GM19372 (cell line): ENCODE measurements at regions not wholly inside any gene's neighbourhood (a gene's known extent, or its start where the extent isn't known, plus 50 kb on each side); places are given as distances from the start of the nearest gene placed in this dataset.

Experiments used
- ATAC-seq: cut with Tn5 transposase; IDR thresholded peaks from one replicate; pipeline ENCODE4 v1.9.1; 2021; ENCODE audit warnings: mild to moderate bottlenecking, low read depth, moderate library complexity; ENCODE audit not compliant: unreplicated experiment

DNA sequence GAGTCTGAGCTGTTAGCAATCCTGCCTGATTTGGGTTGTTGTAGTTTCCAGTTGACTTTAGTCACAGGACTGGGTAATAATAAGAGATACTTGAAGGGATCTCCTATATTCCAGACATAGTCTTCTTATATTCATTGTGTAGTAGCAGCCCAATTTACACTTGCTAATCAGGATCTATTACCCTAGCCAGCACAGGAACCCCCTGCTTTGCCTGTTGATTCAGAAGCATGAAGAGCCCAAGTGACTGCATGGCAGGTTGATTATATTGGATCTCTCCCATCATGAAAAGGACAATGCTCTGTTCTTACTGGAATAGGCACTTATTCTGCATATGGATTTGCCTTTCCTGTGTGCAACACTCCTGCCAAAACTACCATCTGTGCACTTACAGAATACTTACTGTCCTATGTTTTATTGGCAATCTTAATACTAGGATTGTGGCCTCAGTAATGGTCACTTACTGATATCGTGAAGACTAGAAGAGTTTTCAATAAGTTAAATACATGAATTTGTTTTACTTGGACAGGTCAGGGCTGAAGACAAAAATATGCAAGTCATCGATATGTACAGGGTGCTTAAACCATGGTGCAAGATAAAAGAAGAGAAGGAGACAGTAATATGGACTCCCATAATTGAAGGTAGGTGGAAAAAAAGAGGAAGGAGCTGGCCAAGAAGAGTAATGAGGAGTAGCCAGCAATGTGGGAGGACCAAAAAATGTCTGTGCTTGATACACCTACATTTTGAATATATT is 304.1 kb downstream of the MCTP2 start:
- ATAC-seq = no peak

DNA sequence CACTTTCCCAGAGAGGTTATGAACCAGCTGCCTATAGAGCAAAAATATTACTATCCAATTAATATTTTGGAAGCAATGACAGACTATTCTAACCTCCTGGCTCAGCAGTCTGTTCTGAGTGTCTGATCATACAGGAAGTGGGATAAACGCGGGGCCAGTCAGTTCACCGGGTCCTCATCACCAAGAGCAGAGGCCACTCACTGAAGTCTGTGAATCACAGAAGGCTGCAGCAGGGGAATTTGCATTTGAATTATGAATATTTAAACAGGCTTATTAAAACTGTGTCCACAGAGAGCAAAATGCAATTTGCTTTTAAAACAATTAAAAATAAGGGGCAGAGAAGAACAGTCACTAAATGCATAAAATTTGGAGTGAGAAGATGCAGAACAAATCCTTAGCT is 305.2 kb downstream of the MCTP2 start:
- ATAC-seq = no peak

- no peak for ATAC-seq
Observed at GRCh38 chr15:94538280-94538679, 306.9 kb downstream of the MCTP2 start.

GRCh38 chr15:94542391-94542790 is 311.0 kb downstream of the MCTP2 start:
- ATAC-seq = no peak

GRCh38 chr15:94546808-94547207 is 315.4 kb downstream of the MCTP2 start:
- ATAC-seq = no peak

GRCh38 chr15:94547711-94548110 is 316.4 kb downstream of the MCTP2 start:
- no peak for ATAC-seq

- ATAC-seq = no peak
Observed at GRCh38 chr15:94555841-94556519, 324.6 kb downstream of the MCTP2 start.

GRCh38 chr15:94561036-94561689 is 329.8 kb downstream of the MCTP2 start:
- ATAC-seq = no peak

- no peak for ATAC-seq
Observed at GRCh38 chr15:94563456-94563855, 332.1 kb downstream of the MCTP2 start.

GRCh38 chr15:94576889-94577533 is 345.6 kb downstream of the MCTP2 start:
- ATAC-seq = peak; percentile 74

DNA sequence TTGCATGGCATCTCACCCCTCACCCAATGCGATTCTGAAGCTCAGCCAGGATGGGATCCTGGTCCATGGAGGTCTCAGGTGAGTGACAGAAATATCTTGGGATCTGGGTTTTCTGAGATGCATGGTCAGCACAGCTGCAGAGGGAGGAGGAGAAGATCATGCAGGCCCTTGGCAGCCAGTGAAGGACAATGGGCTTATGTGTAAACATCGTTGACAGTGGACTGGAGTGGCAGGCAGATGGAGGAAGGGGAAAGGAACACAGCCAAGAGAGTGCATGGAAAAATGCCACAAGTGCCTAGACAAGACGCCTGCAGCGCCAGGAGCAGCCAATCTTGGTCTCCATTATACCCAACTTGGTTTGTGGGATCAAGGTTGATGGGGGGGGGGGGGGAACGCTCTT is 347.9 kb downstream of the MCTP2 start:
- no peak for ATAC-seq

DNA sequence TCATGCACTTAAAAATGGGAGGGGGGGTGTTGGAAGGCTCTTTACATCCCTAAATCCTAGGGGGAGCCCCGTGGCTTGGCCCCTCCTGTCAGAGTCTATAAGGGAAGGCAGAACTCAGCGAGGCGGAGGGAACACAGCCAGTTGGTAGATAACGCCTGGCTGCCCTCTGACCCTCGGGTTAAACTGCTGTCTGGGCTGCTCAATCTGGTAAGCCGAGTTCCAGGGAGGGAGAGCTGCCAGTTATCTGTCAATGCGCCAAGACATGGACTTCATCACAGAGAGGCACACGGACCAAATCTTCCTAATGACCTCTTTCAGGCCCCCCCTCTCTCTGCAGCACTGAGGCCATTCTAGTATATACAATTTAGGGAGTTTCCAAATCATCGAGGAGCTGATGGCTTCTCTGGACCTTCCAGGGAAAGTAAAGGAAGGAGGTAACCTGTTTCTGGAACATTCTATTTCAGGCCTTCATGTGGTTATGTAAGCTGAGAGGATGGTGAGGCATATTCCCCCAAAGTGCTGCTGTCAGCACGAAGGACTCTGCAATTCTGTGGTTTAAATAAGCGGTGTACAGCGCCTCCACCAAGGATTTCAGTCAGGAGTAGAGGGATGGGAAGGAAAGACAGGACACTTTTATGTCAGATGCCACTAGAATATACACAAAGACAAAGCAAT is 349.0 kb downstream of the MCTP2 start:
- no peak for ATAC-seq

GRCh38 chr15:94582368-94582767 is 351.0 kb downstream of the MCTP2 start:
- peak; percentile 48 for ATAC-seq

GRCh38 chr15:94584833-94585244 is 353.5 kb downstream of the MCTP2 start:
- peak; percentile 70 for ATAC-seq

DNA sequence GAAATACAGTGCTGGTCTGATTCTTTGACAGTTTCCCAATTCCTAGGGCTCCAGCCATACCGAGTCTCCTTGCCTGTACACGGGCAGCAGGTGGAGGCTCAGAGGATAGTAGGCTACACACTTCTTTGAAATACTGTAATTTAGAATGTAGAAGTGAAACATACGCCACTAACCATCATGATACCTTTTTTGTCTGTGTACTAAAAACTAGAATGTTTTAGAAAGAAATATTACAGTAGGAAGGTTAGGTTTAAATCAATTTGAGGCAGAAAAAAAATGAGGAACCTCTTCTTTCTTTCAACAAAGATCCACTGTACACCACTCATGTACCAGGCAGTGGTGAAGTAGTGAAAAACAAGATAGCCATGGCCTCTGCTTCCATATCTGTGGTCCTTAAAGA is 354.7 kb downstream of the MCTP2 start:
- peak; percentile 40 for ATAC-seq

- no peak for ATAC-seq
Observed at GRCh38 chr15:94587113-94587512, 355.8 kb downstream of the MCTP2 start.

- no peak for ATAC-seq
Observed at GRCh38 chr15:94588993-94589392, 357.6 kb downstream of the MCTP2 start.

GRCh38 chr15:94592495-94592894 is 361.1 kb downstream of the MCTP2 start:
- no peak for ATAC-seq

DNA sequence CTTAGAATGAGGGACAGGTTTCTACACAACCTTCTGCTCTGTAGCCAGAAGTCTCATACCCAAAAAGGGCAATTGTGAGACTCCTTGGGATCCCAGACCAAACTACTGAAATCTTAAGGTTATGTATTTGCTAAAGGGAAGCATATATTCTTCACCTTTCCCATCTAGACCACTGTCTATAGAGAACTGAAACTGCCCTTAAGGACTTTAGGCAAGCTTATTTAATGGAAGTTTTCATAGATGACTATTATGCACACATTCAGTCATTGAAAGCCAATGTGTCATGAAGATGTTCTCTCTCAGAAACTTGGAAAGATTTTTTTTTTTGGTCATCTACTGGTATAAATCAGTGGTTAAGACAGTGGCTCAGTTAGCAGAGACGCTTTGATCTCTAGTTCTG is 365.3 kb downstream of the MCTP2 start:
- no peak for ATAC-seq

GRCh38 chr15:94600505-94600904 is 369.1 kb downstream of the MCTP2 start:
- ATAC-seq = no peak
